Adrenal gland (tissue), 5 donors: ENCODE measurements at regions not wholly inside any gene's neighbourhood (a gene's known extent, or its start where the extent isn't known, plus 50 kb on each side); places are given as distances from the start of the nearest gene placed in this dataset.
"Not testable (repeated sequence)": the region's sequence is repeated elsewhere in the genome, so short reads cannot be mapped to it uniquely, and the experiment has no call there.

Source experiments
- POLR2A ChIP-seq, 2 donors: fragments of 450-650 bp; IDR thresholded peaks; one replicate each; pipeline ENCODE4 v1.6.1; 2017; ENCODE audit warnings: antibody characterized with exemption in 2 of 2, mild to moderate bottlenecking in 2 of 2, moderate library complexity in 1 of 2
- TF ChIP-seq, protein P1 (sequence below), 6 experiments: fragments of 450-650 bp in 4 of 6; fragments of 200-600 bp in 2 of 6; sonication (generic) in 1 of 6; IDR thresholded peaks; 1 replicate in 5 of 6; 2 replicates in 1 of 6; pipeline versions ENCODE4 v1.5.1 to v1.8.0; 2016 to 2021; ENCODE audit warnings: antibody characterized with exemption in 6 of 6, mild to moderate bottlenecking in 2 of 6, moderate library complexity in 1 of 6
- donor health status: DM: no; HTN: no; CAD: no.

DNA sequence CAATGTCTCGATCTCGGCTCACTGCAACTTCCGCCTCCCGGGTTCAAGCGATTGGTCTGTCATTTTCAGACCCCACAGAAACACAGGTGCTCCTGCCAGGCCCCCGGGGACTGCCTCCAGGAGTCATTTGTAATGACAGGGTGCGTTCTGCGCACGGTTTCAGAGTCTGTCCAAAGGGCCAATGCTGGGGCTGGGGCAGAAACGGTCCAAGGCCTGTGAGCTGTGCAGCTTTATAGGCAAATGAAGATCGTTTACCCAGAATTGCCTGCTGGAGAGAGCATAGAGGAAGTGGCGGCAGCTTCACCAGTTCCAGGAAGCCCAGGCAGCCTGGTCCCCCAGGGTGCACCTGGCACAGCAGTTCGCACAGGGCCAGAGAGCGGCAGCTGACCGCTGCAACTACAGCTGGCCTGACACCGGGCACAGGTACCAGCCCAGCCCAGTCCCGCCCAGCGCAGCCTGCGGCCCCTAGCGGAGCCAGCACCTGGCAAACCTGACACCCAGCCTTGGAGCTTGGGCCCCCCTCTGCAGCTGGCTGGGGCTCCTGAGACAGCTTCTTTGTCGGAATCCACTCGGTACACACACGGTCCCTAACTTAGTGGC is 92.4 kb upstream of the METTL9 start:
- TF ChIP-seq, protein P1, sequence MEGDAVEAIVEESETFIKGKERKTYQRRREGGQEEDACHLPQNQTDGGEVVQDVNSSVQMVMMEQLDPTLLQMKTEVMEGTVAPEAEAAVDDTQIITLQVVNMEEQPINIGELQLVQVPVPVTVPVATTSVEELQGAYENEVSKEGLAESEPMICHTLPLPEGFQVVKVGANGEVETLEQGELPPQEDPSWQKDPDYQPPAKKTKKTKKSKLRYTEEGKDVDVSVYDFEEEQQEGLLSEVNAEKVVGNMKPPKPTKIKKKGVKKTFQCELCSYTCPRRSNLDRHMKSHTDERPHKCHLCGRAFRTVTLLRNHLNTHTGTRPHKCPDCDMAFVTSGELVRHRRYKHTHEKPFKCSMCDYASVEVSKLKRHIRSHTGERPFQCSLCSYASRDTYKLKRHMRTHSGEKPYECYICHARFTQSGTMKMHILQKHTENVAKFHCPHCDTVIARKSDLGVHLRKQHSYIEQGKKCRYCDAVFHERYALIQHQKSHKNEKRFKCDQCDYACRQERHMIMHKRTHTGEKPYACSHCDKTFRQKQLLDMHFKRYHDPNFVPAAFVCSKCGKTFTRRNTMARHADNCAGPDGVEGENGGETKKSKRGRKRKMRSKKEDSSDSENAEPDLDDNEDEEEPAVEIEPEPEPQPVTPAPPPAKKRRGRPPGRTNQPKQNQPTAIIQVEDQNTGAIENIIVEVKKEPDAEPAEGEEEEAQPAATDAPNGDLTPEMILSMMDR (IDR thresholded peaks at IDR 0.05) = not testable (repeated sequence)
- not testable (repeated sequence) for TF ChIP-seq POLR2A (IDR thresholded peaks at IDR 0.05)
